ENCODE measurements at regions not wholly inside any gene's neighbourhood (a gene's known extent, or its start where the extent isn't known, plus 50 kb on each side); places are given as distances from the start of the nearest gene placed in this dataset.

DNA sequence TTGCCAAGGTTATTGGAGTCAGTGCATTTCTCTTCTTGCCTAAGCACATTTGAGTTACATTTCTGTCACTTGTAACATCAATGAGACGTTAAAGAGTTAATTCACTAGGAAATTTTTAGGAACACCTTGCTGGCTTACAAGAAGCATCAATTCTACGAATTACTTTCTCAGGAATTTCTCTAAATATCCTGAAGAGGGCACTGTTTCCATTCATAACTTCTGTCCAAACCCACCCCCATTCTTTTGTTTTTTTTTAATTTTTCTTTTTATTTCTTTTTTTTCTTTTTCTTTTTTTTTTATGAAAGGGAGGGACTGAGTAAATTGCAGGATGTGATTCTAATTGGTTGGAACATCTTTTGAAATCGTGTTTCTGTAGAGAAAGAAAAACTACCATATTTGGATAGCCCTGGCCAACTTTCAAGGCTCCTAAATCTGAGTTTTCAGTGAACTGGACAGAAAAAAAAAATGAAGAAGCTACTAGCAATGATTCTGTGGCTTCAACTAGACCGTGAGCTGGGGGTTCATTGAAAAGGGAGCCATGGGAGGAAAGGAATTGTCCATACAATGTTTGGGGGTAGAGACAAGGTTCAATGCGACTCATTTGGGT lies 285.3 kb downstream of the DAD1 start (continued):
- TF ChIP-seq, protein P1, sequence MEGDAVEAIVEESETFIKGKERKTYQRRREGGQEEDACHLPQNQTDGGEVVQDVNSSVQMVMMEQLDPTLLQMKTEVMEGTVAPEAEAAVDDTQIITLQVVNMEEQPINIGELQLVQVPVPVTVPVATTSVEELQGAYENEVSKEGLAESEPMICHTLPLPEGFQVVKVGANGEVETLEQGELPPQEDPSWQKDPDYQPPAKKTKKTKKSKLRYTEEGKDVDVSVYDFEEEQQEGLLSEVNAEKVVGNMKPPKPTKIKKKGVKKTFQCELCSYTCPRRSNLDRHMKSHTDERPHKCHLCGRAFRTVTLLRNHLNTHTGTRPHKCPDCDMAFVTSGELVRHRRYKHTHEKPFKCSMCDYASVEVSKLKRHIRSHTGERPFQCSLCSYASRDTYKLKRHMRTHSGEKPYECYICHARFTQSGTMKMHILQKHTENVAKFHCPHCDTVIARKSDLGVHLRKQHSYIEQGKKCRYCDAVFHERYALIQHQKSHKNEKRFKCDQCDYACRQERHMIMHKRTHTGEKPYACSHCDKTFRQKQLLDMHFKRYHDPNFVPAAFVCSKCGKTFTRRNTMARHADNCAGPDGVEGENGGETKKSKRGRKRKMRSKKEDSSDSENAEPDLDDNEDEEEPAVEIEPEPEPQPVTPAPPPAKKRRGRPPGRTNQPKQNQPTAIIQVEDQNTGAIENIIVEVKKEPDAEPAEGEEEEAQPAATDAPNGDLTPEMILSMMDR (IDR thresholded peaks at IDR 0.05 in 2 of 3, conservative IDR thresholded peaks at IDR 0.05 in 1 of 3; ENCODE audit: control insufficient read depth in 2 of 3, extremely low read depth in 1 of 3, insufficient read depth in 1 of 3, low read depth in 3 of 3, low read length in 3 of 3): peak; percentile 39 to 48 (median 44); a peak in 4 of 6 replicates

DNA sequence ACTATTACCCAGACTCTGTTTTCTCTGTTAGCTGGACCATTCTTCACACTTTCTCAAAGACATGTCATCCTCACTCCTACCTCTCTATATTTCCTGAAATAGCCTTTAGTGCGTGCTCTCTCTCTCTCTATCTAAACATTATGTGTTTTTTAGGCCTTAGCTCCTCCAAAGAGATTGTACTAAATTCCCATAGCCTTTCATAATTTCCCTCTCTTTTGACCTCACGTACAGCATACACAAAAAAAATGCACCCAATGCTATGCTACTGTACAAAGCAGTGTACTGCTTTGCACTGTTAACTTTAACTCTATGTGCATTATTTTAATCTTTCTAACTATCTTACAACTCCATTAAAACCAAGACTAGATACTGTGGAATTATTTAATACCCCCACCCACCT lies 288.4 kb downstream of the DAD1 start:
- intact Hi-C loops (cut with micrococcal nuclease; ENCODE audit: unreplicated experiment): no loop called here
- DNase-seq (ENCODE audit: low read depth, low spot score): no peak
- Histone ChIP-seq H3K27ac (ENCODE audit: control insufficient read depth, insufficient read depth) (no peak overlapping the region), H4K20me1 (ENCODE audit: control insufficient read depth, insufficient read depth) (no peaks in the 10 kb centered on the region), H3K4me3 (no peak overlapping the region), H3K4me2 (ENCODE audit: control insufficient read depth, insufficient read depth) (no peak overlapping the region), H3K79me2 (ENCODE audit: control insufficient read depth, insufficient read depth, low read length) (no peaks in the 10 kb centered on the region), H3K36me3 (ENCODE audit: control insufficient read depth in 2 of 2, insufficient read depth in 2 of 2, low read length in 1 of 2) (no peaks in the 10 kb centered on the region), H3K9me3 (replicated peaks; ENCODE audit: control insufficient read depth, insufficient read depth, low read length) (no peaks in the 10 kb centered on the region), H3K4me1 (ENCODE audit: control insufficient read depth, insufficient read depth, low read length) (no peaks in the 10 kb centered on the region), H2AFZ (ENCODE audit: control insufficient read depth, low read depth, low read length) (no peak overlapping the region), H3K9ac (ENCODE audit: control insufficient read depth, insufficient read depth, low read length) (no peak overlapping the region), H3K27me3 (replicated peaks in 1 of 2; ENCODE audit: control insufficient read depth in 2 of 2, insufficient read depth in 2 of 2, low read length in 1 of 2) (no peaks in the 10 kb centered on the region)
- no peak for ATAC-seq
- ChIA-PET POLR2A (interaction anchor here (0.5 to 0.9 kb wide), 2 partner anchors 18 to 560 kb away, joined by 3 to 4 read pairs; no protein-coding TSS in a partner anchor), RAD21 (ENCODE audit: unreplicated experiment) (interaction anchor here (0.8 kb wide), 1 partner anchor 19 kb away, joined by 3 read pairs; no protein-coding TSS in a partner anchor), SMC1A (ENCODE audit: uncharacterized antibody, unreplicated experiment) (interaction anchor here (0.7 to 1.4 kb wide), 6 partner anchors 13 to 178 kb away, joined by 4 to 5 read pairs (median 4); no protein-coding TSS in a partner anchor), CTCF (interaction anchor here (0.7 to 2.0 kb wide), 8 partner anchors 13 to 448 kb away, joined by 3 to 6 read pairs (median 4); no protein-coding TSS in a partner anchor)
- FAIRE-seq: no peak
- BruUV-seq (replicated peaks): no TSS peak
- WGBS (ENCODE audit: insufficient coverage, insufficient replicate concordance, low lambda C conversion rate, missing lambda C conversion rate): 32% methylated on average over 2 of the region's 2 CpGs
- no peak for TF ChIP-seq GATAD2B (conservative IDR thresholded peaks at IDR 0.05; ENCODE audit: low read depth)
- TF ChIP-seq SMAD1 (IDR thresholded peaks at IDR 0.05; ENCODE audit: low read depth, partially characterized antibody): no peak
- no peak for TF ChIP-seq SMC3 (IDR thresholded peaks at IDR 0.05; ENCODE audit: borderline replicate concordance, low read length)
- no peak for TF ChIP-seq RFX5 (IDR thresholded peaks at IDR 0.05; ENCODE audit: low read depth, low read length)
- TF ChIP-seq BACH1 (IDR thresholded peaks at IDR 0.05; ENCODE audit: borderline replicate concordance): no peak
- TF ChIP-seq ZNF384 (IDR thresholded peaks at IDR 0.05; ENCODE audit: borderline replicate concordance, low read depth, low read length): no peak
- no peak for TF ChIP-seq MXI1 (IDR thresholded peaks at IDR 0.05; ENCODE audit: low read depth, low read length)
- no peak for TF ChIP-seq WRNIP1 (IDR thresholded peaks at IDR 0.05; ENCODE audit: borderline replicate concordance, low read depth, low read length)
- no peak for TF ChIP-seq RELA (IDR thresholded peaks at IDR 0.05; ENCODE audit: borderline replicate concordance, partially characterized antibody)
- TF ChIP-seq, protein P2, sequence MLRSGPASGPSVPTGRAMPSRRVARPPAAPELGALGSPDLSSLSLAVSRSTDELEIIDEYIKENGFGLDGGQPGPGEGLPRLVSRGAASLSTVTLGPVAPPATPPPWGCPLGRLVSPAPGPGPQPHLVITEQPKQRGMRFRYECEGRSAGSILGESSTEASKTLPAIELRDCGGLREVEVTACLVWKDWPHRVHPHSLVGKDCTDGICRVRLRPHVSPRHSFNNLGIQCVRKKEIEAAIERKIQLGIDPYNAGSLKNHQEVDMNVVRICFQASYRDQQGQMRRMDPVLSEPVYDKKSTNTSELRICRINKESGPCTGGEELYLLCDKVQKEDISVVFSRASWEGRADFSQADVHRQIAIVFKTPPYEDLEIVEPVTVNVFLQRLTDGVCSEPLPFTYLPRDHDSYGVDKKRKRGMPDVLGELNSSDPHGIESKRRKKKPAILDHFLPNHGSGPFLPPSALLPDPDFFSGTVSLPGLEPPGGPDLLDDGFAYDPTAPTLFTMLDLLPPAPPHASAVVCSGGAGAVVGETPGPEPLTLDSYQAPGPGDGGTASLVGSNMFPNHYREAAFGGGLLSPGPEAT (IDR thresholded peaks at IDR 0.05; ENCODE audit: low read depth): no peak
- TF ChIP-seq RUNX3 (IDR thresholded peaks at IDR 0.05; ENCODE audit: low read length): no peak
- TF ChIP-seq, protein P3, sequence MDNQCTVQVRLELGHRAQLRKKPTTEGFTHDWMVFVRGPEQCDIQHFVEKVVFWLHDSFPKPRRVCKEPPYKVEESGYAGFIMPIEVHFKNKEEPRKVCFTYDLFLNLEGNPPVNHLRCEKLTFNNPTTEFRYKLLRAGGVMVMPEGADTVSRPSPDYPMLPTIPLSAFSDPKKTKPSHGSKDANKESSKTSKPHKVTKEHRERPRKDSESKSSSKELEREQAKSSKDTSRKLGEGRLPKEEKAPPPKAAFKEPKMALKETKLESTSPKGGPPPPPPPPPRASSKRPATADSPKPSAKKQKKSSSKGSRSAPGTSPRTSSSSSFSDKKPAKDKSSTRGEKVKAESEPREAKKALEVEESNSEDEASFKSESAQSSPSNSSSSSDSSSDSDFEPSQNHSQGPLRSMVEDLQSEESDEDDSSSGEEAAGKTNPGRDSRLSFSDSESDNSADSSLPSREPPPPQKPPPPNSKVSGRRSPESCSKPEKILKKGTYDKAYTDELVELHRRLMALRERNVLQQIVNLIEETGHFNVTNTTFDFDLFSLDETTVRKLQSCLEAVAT (IDR thresholded peaks at IDR 0.05): no peak
- no peak for TF ChIP-seq NRF1 (conservative IDR thresholded peaks at IDR 0.05; ENCODE audit: low read depth, low read length)
- no peak for TF ChIP-seq KDM1A (IDR thresholded peaks at IDR 0.05; ENCODE audit: borderline replicate concordance)
- no peak for TF ChIP-seq RBBP5 (conservative IDR thresholded peaks at IDR 0.05)
- in situ Hi-C loops (cut with MboI): no loop called here
